SH-SY5Y (cell line): ENCODE measurements at regions not wholly inside any gene's neighbourhood (a gene's known extent, or its start where the extent isn't known, plus 50 kb on each side); places are given as distances from the start of the nearest gene placed in this dataset.

Experiments used
- GATA2 ChIP-seq: IDR thresholded peaks from 2 replicates; pipeline ENCODE4 v1.6.1; 2011; ENCODE audit warnings: mild to moderate bottlenecking, low read depth, low read length
- GATA3 ChIP-seq: IDR thresholded peaks from 2 replicates; pipeline ENCODE4 v1.6.1; 2011; ENCODE audit warnings: low read depth, mild to moderate bottlenecking, low read length, moderate library complexity

DNA sequence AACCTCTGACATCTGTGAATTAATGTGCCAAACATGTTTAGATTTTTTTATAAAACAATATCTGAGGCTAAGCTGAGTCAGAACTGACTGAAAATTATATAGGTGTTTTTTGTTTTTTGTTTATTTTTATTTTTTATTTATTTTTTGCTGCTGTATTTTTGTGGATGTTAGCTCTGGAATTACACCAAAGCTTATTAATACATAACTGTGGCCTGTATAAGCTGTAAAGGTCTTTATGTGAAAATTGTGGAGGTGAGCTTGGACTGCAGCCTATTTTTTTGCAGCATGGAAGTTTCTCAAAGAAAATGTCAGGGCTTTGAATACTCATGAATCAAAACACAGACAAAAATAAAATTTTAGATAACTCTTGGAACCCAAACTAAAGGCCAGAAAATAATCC is 199.8 kb downstream of the CHRM3 start:
- TF ChIP-seq GATA2 (no peak), GATA3 (no peak)
